ENCODE measurements at regions not wholly inside any gene's neighbourhood (a gene's known extent, or its start where the extent isn't known, plus 50 kb on each side); places are given as distances from the start of the nearest gene placed in this dataset.

DNA sequence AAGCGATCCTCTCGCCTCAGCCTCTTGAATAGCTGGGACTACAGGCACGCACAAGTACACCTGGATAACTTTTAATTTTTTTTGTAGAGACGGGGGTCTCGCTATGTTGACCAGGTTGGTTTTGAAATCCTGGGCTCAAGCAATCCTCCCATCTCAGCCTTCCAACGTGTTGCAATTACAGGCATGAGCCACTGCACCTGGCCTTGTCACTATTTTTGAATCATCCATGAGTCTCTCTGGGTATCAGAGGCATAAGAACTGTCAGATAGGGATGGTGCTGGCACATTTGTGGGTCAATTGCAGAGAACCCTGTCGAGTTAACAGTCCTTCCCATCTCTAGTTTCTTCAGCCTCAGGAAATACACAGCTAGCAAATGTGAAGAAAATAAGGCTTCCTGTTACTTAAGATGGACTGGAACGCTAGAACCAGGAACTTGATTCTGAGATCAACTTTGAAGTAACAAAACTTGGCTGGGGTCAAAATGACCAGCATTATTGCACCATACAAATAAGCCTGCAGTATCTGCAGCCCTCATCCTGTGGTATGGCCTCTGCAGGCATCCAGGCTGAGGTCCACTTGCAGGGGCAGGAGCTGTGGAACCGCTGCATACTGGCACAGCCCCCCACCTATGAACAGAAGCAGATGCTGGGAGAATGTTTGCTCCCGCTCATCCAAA lies 124.3 kb upstream of the GADD45A start:
- TF ChIP-seq TCF7L2 (IDR thresholded peaks at IDR 0.05; ENCODE audit: borderline replicate concordance, extremely low read depth, insufficient read depth, insufficient read length) = no peak
- TF ChIP-seq POLR2AphosphoS5 (IDR thresholded peaks at IDR 0.05; ENCODE audit: low read depth, low read length) = no peak
- TF ChIP-seq SRF (IDR thresholded peaks at IDR 0.05; ENCODE audit: low read depth) = no peak
- TF ChIP-seq, protein P1, sequence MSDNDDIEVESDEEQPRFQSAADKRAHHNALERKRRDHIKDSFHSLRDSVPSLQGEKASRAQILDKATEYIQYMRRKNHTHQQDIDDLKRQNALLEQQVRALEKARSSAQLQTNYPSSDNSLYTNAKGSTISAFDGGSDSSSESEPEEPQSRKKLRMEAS (IDR thresholded peaks at IDR 0.05) = no peak
- no peak for TF ChIP-seq EZH2 (IDR thresholded peaks at IDR 0.05)
- no peak for TF ChIP-seq JUND (IDR thresholded peaks at IDR 0.05)
- TF ChIP-seq ZFX (IDR thresholded peaks at IDR 0.05) = no peak
- TF ChIP-seq ELF1 (IDR thresholded peaks at IDR 0.05; ENCODE audit: borderline replicate concordance, low read depth) = no peak
- Histone ChIP-seq H3K36me3 (ENCODE audit: control insufficient read depth in 1 of 2, insufficient read depth in 2 of 2, low read length in 2 of 2) (no peaks in the 10 kb centered on the region), H4K20me1 (ENCODE audit: insufficient read depth) (no peaks in the 10 kb centered on the region), H3K4me2 (ENCODE audit: low read length) (no peak overlapping the region), H3K9me3 (ENCODE audit: control insufficient read depth in 1 of 2, insufficient read depth in 1 of 2, low read depth in 1 of 2, low read length in 2 of 2) (no peaks in the 10 kb centered on the region), H3K27ac (ENCODE audit: low read depth, low read length) (no peak overlapping the region), H3K9me2 (ENCODE audit: insufficient read depth) (no peaks in the 10 kb centered on the region), H3K27me3 (ENCODE audit: insufficient read depth, low read length) (no peaks in the 10 kb centered on the region), H3K9ac (ENCODE audit: low read length) (no peak overlapping the region), H3K4me3 (replicated peaks in 1 of 2; ENCODE audit: low read depth in 1 of 2, low read length in 2 of 2) (no peak overlapping the region), H3K4me1 (ENCODE audit: control insufficient read depth in 1 of 2, insufficient read depth in 2 of 2, low read length in 2 of 2) (peaks cover 8 to 32% of the 10 kb centered on the region in 2 experiments; a peak in 3 of 4 replicates), H2AFZ (ENCODE audit: low read depth, low read length, poor library complexity, severe bottlenecking) (no peak overlapping the region), H3K79me2 (ENCODE audit: insufficient read depth, low read length) (no peaks in the 10 kb centered on the region)
- intact Hi-C loops (cut with micrococcal nuclease) = loop anchor here (1.0 to 10.0 kb wide), 2 partner anchors 124 to 200 kb away; partner anchors contain the start of gene GADD45A
- ATAC-seq (no peak), DNase-seq (ENCODE audit: low read depth, low spot score) (no peak)
- BruUV-seq (replicated peaks) = no TSS peak
- POLR2A ChIA-PET = interaction anchor here (0.9 to 2.4 kb wide), 2 partner anchors 125 to 199 kb away, joined by 4 to 11 read pairs; partner anchors contain the start of gene GADD45A
- CTCF ChIA-PET = interaction anchor here (1.2 to 3.3 kb wide), 8 partner anchors 9 to 205 kb away, joined by 3 to 35 read pairs (median 10); no protein-coding TSS in a partner anchor
- RAD21 ChIA-PET (ENCODE audit: low non-redundant PET in 1 of 2, low total read pairs in 2 of 2, uncharacterized antibody in 2 of 2, unreplicated experiment in 2 of 2) = interaction anchor here (1.0 to 2.6 kb wide), 4 partner anchors 26 to 199 kb away, joined by 3 to 14 read pairs (median 8); no protein-coding TSS in a partner anchor

DNA sequence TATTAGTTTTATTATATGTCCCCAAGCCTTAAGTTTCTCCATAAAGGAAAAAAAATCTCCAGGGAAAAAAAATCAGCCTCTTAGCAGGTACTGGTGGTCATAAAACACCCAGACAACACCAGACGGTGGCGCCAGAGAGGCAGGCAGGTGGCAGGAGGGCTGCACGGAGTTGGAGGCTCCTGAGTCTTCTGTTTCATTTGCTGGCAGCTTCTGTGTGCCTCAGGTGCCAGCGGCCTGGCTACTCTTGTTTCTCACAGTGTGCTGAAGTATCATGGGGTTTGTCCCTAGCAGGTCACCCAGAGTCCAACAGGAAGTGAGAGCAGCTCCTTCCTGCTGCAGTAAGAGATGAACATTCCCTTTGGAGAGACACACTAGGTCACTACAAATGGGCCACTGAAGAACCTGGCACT lies 123.3 kb upstream of the GADD45A start:
- Histone ChIP-seq H3K79me2 (ENCODE audit: insufficient read depth, low read length) (no peaks in the 10 kb centered on the region), H4K20me1 (ENCODE audit: insufficient read depth) (no peaks in the 10 kb centered on the region), H3K4me1 (ENCODE audit: control insufficient read depth in 1 of 2, insufficient read depth in 2 of 2, low read length in 2 of 2) (peaks cover 8 to 25% of the 10 kb centered on the region in 2 experiments; a peak in 3 of 4 replicates), H2AFZ (ENCODE audit: low read depth, low read length, poor library complexity, severe bottlenecking) (peak overlapping the region; percentile 41), H3K9me3 (ENCODE audit: control insufficient read depth in 1 of 2, insufficient read depth in 1 of 2, low read depth in 1 of 2, low read length in 2 of 2) (no peaks in the 10 kb centered on the region), H3K9ac (ENCODE audit: low read length) (no peak overlapping the region), H3K36me3 (ENCODE audit: control insufficient read depth in 1 of 2, insufficient read depth in 2 of 2, low read length in 2 of 2) (no peaks in the 10 kb centered on the region), H3K4me3 (replicated peaks in 1 of 2; ENCODE audit: low read depth in 1 of 2, low read length in 2 of 2) (no peak overlapping the region), H3K9me2 (ENCODE audit: insufficient read depth) (no peaks in the 10 kb centered on the region), H3K4me2 (ENCODE audit: low read length) (peak overlapping the region; percentile 41), H3K27ac (ENCODE audit: low read depth, low read length) (no peak overlapping the region), H3K27me3 (ENCODE audit: insufficient read depth, low read length) (no peaks in the 10 kb centered on the region)
- POLR2A ChIA-PET = interaction anchor here (0.9 to 2.4 kb wide), 2 partner anchors 124 to 198 kb away, joined by 4 to 11 read pairs; partner anchors contain the start of gene GADD45A
- no TSS peak for BruUV-seq (replicated peaks)
- DNase-seq (ENCODE audit: low read depth, low spot score) = peak; percentile 77
- intact Hi-C loops (cut with micrococcal nuclease) = loop anchor here (1.0 to 10.0 kb wide), 2 partner anchors 123 to 199 kb away; partner anchors contain the start of gene GADD45A
- CTCF ChIA-PET = interaction anchor here (1.0 to 3.3 kb wide), 9 partner anchors 9 to 290 kb away, joined by 3 to 35 read pairs (median 8); no protein-coding TSS in a partner anchor
- RAD21 ChIA-PET (ENCODE audit: low non-redundant PET in 1 of 2, low total read pairs in 2 of 2, uncharacterized antibody in 2 of 2, unreplicated experiment in 2 of 2) = interaction anchor here (1.2 to 2.6 kb wide), 3 partner anchors 27 to 198 kb away, joined by 5 to 14 read pairs (median 12); no protein-coding TSS in a partner anchor
- peak; percentile 93 for ATAC-seq
- TF ChIP-seq, protein P2, sequence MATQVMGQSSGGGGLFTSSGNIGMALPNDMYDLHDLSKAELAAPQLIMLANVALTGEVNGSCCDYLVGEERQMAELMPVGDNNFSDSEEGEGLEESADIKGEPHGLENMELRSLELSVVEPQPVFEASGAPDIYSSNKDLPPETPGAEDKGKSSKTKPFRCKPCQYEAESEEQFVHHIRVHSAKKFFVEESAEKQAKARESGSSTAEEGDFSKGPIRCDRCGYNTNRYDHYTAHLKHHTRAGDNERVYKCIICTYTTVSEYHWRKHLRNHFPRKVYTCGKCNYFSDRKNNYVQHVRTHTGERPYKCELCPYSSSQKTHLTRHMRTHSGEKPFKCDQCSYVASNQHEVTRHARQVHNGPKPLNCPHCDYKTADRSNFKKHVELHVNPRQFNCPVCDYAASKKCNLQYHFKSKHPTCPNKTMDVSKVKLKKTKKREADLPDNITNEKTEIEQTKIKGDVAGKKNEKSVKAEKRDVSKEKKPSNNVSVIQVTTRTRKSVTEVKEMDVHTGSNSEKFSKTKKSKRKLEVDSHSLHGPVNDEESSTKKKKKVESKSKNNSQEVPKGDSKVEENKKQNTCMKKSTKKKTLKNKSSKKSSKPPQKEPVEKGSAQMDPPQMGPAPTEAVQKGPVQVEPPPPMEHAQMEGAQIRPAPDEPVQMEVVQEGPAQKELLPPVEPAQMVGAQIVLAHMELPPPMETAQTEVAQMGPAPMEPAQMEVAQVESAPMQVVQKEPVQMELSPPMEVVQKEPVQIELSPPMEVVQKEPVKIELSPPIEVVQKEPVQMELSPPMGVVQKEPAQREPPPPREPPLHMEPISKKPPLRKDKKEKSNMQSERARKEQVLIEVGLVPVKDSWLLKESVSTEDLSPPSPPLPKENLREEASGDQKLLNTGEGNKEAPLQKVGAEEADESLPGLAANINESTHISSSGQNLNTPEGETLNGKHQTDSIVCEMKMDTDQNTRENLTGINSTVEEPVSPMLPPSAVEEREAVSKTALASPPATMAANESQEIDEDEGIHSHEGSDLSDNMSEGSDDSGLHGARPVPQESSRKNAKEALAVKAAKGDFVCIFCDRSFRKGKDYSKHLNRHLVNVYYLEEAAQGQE (IDR thresholded peaks at IDR 0.05; ENCODE audit: low read depth) = no peak
- TF ChIP-seq RAD21 (IDR thresholded peaks at IDR 0.05; ENCODE audit: low read depth) (peak; percentile 93), CBX3 (IDR thresholded peaks at IDR 0.05; ENCODE audit: low read depth) (peak; percentile 70)
- TF ChIP-seq, protein P3, sequence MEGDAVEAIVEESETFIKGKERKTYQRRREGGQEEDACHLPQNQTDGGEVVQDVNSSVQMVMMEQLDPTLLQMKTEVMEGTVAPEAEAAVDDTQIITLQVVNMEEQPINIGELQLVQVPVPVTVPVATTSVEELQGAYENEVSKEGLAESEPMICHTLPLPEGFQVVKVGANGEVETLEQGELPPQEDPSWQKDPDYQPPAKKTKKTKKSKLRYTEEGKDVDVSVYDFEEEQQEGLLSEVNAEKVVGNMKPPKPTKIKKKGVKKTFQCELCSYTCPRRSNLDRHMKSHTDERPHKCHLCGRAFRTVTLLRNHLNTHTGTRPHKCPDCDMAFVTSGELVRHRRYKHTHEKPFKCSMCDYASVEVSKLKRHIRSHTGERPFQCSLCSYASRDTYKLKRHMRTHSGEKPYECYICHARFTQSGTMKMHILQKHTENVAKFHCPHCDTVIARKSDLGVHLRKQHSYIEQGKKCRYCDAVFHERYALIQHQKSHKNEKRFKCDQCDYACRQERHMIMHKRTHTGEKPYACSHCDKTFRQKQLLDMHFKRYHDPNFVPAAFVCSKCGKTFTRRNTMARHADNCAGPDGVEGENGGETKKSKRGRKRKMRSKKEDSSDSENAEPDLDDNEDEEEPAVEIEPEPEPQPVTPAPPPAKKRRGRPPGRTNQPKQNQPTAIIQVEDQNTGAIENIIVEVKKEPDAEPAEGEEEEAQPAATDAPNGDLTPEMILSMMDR (IDR thresholded peaks at IDR 0.05 in 2 of 3, conservative IDR thresholded peaks at IDR 0.05 in 1 of 3; ENCODE audit: borderline replicate concordance in 1 of 3, insufficient read depth in 1 of 3, low read depth in 2 of 3, low read length in 2 of 3) = peak; percentile 84 to 93 (median 91)
